ENCODE measurements at regions not wholly inside any gene's neighbourhood (a gene's known extent, or its start where the extent isn't known, plus 50 kb on each side); places are given as distances from the start of the nearest gene placed in this dataset.
"Not testable (repeated sequence)": the region's sequence is repeated elsewhere in the genome, so short reads cannot be mapped to it uniquely, and the experiment has no call there.

DNA sequence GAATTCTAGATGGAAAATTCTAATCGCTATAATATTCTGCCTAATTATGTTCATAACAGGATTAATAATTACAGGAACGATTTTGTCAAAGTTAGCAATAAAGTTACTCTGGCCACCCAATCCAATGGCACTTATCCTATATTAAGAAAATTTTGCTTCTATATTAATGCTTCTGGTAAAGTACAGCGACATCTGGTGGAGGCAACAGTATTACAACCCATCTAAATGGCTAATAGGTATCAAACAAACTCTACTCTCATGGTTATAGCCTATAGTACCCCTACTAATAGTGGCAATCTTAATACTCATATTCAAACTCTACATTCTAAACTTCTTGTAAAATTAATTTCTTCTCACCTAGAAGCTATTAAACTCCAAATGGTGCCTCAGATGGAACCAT, 1084.7 kb upstream of the LRRTM1 start:
- DNase-seq (ENCODE audit: low read depth in 2 of 2), result no peak

DNA sequence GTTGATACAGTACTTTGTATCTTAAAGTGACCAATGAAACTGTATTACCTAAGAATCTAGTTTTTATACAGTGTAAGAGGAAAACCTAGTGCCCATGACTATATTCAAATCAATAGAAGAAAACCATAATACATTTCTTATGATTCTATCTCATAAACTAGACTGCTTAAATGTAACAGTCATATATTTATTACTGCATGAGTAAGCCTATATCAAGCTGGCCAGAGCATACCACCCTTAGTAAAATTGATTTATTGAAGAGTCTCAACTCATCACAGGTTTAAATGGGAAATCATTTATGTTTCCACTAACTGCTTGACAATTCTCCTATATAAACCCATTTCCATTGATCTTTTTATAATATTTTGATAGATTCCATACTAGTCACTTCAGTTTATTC, 1059.2 kb upstream of the LRRTM1 start:
- no peak for DNase-seq (ENCODE audit: low read depth in 2 of 2)

DNA sequence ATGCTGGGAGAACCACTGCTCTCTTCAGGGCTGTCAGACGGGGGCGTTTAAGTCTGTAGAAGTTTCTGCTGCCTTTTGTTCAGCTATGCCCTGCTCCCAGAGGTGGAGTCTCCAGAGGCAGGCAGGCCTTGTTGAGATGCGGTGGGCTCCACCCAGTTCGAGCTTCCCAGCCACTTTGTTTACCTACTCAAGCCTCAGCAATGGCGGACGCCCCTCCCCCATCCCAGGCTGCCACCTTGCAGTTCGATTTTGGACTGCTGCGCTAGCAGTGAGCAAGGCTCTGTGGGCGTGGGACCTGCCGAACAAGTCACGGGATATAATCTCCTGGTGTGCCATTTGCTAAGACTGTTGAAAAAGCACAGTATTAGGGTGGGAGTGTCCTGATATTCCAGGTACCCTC, 1057.9 kb upstream of the LRRTM1 start:
- not testable (repeated sequence) for DNase-seq (ENCODE audit: low read depth in 2 of 2)

DNA sequence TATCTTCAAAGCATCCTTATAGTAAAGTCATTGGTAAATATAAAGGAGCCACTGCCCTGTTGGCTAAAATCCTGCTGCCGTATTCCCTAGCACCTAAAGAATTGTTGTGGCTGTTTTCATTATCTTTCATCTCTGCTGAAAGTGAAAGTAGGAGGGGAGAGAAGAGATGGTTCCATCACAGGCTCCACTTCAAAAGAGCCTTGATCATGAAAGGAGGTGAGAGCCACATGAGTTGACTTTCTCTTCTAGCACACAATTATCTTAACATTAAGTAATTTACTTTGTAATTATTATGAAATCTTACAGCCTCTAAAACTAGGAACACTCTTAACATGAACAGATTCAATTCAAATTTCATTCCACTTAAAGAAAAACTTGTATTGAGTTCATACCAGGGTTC, 1050.9 kb upstream of the LRRTM1 start:
- no peak for DNase-seq (ENCODE audit: low read depth in 2 of 2)

- no peak for DNase-seq (ENCODE audit: low read depth in 2 of 2)
Observed at GRCh38 chr2:81334046-81334445, 1029.5 kb upstream of the LRRTM1 start.

- DNase-seq (ENCODE audit: low read depth in 2 of 2), result no peak
Observed at GRCh38 chr2:81328968-81329367, 1024.4 kb upstream of the LRRTM1 start.

DNA sequence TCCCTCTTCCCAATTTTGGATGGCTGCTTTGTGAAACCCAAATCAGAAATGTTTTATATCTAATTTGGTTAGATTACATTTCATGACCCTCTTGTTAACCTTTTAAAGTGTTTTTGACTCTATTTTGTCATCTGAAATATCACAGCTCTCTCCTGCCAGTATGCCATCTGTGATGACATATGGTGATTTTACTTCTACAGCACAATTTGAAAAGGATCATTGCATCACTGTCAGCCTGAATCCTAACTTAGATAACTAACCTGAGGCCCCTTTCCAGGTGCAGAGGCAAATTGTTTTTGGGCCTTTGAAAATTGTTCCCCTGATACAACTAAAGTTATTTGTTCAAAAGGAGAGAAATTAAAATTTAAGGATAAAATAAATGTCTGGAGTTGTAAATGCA, 1023.4 kb upstream of the LRRTM1 start:
- DNase-seq (ENCODE audit: low read depth in 2 of 2), result no peak

GRCh38 chr2:81324046-81324445, 1019.5 kb upstream of the LRRTM1 start:
- DNase-seq (ENCODE audit: low read depth in 2 of 2), result no peak

GRCh38 chr2:81304154-81304830, 999.7 kb upstream of the LRRTM1 start:
- no peak for DNase-seq (ENCODE audit: low read depth in 2 of 2)

GRCh38 chr2:81303321-81303720, 998.8 kb upstream of the LRRTM1 start:
- no peak for DNase-seq (ENCODE audit: low read depth in 2 of 2)

DNA sequence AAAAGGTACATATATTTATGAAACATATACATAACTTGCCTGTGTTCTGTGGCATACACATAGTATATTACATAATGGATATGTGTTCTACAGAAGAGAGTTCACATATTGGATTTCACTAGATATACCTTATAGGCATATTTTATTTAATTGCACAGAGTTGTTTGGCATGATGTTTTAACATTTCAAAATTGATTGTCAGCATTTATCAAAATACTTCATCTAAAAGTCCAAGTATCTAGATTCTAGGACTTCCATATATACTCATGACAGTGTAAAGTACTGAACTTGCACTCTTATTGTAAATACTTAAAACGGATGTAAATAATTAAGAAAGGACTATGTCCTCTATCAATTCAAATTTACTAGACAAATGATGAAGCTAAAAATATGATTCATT, 995.3 kb upstream of the LRRTM1 start:
- DNase-seq (ENCODE audit: low read depth in 2 of 2), result no peak

DNA sequence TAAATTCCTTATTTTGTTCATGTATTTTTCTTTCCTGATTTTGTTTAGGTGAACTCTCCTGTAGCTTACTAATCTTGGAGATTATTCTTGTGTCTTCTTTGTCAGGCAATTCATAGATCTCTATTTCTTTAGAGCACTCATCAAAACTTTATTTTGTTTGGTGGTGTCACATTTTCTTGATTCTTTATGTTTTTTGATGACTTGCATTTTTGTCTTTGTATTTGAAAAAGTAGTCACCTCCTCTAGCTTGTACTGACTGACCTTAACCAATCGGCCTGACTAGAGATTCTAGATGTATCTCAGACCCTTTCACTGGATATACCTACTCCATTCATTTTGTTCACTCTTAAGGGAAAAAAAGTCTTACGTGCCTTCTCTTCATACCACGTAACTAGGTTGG, 986.3 kb upstream of the LRRTM1 start:
- no peak for DNase-seq (ENCODE audit: low read depth in 2 of 2)

- DNase-seq (ENCODE audit: low read depth in 2 of 2), result no peak
Observed at GRCh38 chr2:81283081-81283480, 978.5 kb upstream of the LRRTM1 start.

- DNase-seq (ENCODE audit: low read depth in 2 of 2), result no peak
Observed at GRCh38 chr2:81282151-81282769, 977.7 kb upstream of the LRRTM1 start.

DNA sequence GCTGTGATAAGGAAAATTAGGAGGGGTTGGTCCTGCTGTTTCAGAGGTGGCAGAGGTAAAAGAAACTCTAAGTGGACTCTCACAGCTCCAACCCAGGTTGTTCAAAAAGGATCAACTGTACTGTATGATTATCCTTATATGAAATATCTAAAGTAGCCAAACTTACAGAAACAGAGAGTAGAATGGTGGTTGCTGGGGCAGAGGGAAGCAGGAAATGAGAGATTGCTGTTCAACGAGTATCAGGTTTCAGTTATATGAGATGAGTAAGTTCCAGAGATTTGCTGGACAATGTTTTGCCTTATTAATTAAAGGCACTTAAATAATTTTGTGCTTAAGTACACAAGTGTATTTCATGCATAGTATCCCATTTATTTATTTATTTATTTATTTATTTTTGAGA, 972.0 kb upstream of the LRRTM1 start:
- no peak for DNase-seq (ENCODE audit: low read depth in 2 of 2)

GRCh38 chr2:81266106-81266505, 961.6 kb upstream of the LRRTM1 start:
- DNase-seq (ENCODE audit: low read depth in 2 of 2), result no peak

GRCh38 chr2:81263989-81264388, 959.4 kb upstream of the LRRTM1 start:
- DNase-seq (ENCODE audit: low read depth in 2 of 2), result no peak

DNA sequence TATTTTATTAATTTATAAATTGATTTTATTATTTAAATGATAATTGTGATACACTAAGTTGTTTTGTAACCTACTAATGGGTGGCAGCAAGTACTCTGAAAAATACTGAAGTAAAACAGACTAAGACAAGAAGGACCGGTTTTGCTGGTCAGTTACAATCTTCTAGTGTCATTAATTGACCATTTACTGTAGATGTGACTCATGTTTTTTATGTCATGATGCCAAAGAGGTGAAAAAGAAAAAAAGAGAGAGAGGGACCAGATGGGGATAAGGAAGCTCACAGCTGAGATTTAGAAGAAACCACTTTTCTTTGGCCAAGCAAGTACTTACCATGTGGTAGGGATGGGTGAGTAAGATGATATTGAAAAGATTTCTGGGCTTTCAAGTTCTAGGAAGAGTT, 955.8 kb upstream of the LRRTM1 start:
- no peak for DNase-seq (ENCODE audit: low read depth in 2 of 2)

GRCh38 chr2:81250270-81250669, 945.7 kb upstream of the LRRTM1 start:
- no peak for DNase-seq (ENCODE audit: low read depth in 2 of 2)

- no peak for DNase-seq (ENCODE audit: low read depth in 2 of 2)
Observed at GRCh38 chr2:81249152-81249551, 944.6 kb upstream of the LRRTM1 start.

- DNase-seq (ENCODE audit: low read depth in 2 of 2), result no peak
Observed at GRCh38 chr2:81247648-81248047, 943.1 kb upstream of the LRRTM1 start.

- no peak for DNase-seq (ENCODE audit: low read depth in 2 of 2)
Observed at GRCh38 chr2:81242501-81242900, 937.9 kb upstream of the LRRTM1 start.

DNA sequence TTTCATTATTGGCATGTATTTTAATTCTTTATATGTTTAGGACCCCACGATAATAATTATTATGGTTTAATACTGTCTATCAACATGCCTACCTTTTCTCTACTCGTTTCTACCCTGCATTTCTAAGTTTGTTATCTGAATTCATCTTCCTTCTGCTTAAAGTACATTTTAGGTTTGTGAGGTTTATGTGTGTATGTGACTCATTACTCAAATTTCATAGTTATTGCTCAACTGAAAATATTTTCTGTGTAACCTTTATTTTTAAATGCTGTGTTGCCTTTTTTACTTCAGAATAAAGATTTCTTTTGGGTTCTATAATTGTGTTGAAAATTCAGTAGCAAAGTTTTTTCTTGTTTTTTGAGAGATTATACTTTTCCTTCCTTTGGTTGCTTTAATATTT, 933.9 kb upstream of the LRRTM1 start:
- DNase-seq (ENCODE audit: low read depth in 2 of 2), result no peak

DNA sequence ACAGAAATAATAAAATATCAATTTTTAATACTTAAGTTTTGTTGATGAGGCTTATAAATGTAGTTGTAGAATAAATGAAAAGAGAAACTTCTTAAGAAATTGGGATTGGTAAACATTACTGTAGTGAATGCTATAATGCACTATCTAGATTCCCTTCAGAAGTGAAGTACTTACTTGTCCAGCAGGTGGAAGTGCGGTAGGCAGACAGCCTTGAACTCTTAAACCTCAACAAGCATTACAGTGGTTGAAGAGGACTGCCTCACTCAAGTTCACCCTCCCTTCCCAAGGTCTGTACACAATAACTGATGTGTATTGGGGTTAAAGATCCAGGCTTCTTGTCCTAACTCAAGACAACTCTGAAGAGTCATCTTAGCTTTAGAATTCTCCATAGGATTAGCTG, 931.0 kb upstream of the LRRTM1 start:
- DNase-seq (ENCODE audit: low read depth in 2 of 2), result no peak
